Smooth muscle cell (in vitro differentiated cells): ENCODE measurements at regions not wholly inside any gene's neighbourhood (a gene's known extent, or its start where the extent isn't known, plus 50 kb on each side); places are given as distances from the start of the nearest gene placed in this dataset.

Experiments
- DNase-seq: peaks from one replicate; lab custom pipeline; 2025; ENCODE audit not compliant: unreplicated experiment; lab: John Stamatoyannopoulos, UW
- H2AFZ ChIP-seq: fragments of 200-600 bp; sonication (generic); 2 replicates; pipeline ENCODE4 v1.6.0; 2016; ENCODE audit warnings: antibody characterized with exemption, low read depth, mild to moderate bottlenecking
- H3F3A ChIP-seq: fragments of 200-600 bp; sonication (generic); 2 replicates; pipeline ENCODE4 v1.6.0; 2017; ENCODE audit warnings: antibody characterized with exemption, low read depth
- H3K27ac ChIP-seq: fragments of 200-600 bp; sonication (generic); 2 replicates; pipeline ENCODE4 v1.5.1; 2016; ENCODE audit warnings: low read depth, mild to moderate bottlenecking
- H3K27me3 ChIP-seq: fragments of 200-600 bp; sonication (generic); 2 replicates; pipeline ENCODE4 v1.6.1; 2016; ENCODE audit warnings: low read depth, mild to moderate bottlenecking
- H3K36me3 ChIP-seq: fragments of 200-600 bp; sonication (generic); 2 replicates; pipeline ENCODE4 v1.5.1; 2016; ENCODE audit warnings: low read depth
- H3K4me1 ChIP-seq: fragments of 200-600 bp; sonication (generic); 2 replicates; pipeline ENCODE4 v1.5.1; 2016; ENCODE audit warnings: low read depth
- H3K4me2 ChIP-seq: fragments of 200-600 bp; sonication (generic); 2 replicates; pipeline ENCODE4 v1.6.0; 2016; ENCODE audit warnings: mild to moderate bottlenecking
- H3K4me3 ChIP-seq: fragments of 200-600 bp; sonication (generic); 2 replicates; pipeline ENCODE4 v1.5.1; 2016; ENCODE audit warnings: mild to moderate bottlenecking
- H3K79me2 ChIP-seq: fragments of 200-600 bp; sonication (generic); 2 replicates; pipeline ENCODE4 v1.6.0; 2016; ENCODE audit warnings: low read depth, mild to moderate bottlenecking
- H3K9ac ChIP-seq: fragments of 200-600 bp; sonication (generic); 2 replicates; pipeline ENCODE4 v1.6.0; 2016; ENCODE audit warnings: low read depth
- H3K9me3 ChIP-seq: fragments of 200-600 bp; sonication (generic); replicated peaks from 2 replicates; pipeline ENCODE4 v1.5.1; 2016; ENCODE audit warnings: low read depth
- H4K20me1 ChIP-seq: fragments of 200-600 bp; sonication (generic); 2 replicates; pipeline ENCODE4 v1.6.0; 2016; ENCODE audit warnings: low read depth
- WGBS: methylation state at CpG from one replicate; pipeline ENCODE4 v1.1.7; 2016; ENCODE audit warnings: low lambda C conversion rate; 5-methylcytosine and 5-hydroxymethylcytosine counted together
- TF ChIP-seq, protein P1 (sequence below): fragments of 200-600 bp; sonication (generic); IDR thresholded peaks from 2 replicates; pipeline ENCODE4 v1.5.1; 2017; ENCODE audit warnings: borderline replicate concordance, mild to moderate bottlenecking, antibody characterized with exemption; ENCODE audit not compliant: insufficient read depth, poor library complexity, severe bottlenecking

DNA sequence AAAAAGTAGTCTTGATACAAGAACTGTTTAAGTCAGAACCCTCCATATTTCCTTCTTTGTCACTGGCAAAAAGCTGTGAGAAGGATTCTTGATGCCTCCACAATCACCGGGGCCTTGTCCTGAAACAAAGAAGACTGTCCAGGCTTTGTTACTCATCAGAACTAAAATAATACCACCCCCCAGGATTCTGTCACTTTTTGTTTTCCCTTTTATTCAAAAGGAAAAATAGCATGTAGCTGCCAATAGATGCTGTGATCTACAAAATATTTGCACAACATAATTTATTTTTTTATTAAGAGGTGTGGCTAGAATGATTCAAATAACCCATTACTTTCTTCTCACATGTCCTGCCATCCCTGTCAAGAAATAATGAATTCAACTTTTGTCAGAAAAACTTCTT lies 173.7 kb downstream of the LYPLAL1 start:
- Histone ChIP-seq H3K4me3 (no peak overlapping the region), H3K79me2 (no peaks in the 10 kb centered on the region), H3K4me1 (no peaks in the 10 kb centered on the region), H3K9ac (no peak overlapping the region), H3K4me2 (no peak overlapping the region), H2AFZ (no peak overlapping the region), H3K9me3 (peaks cover 17% of the 10 kb centered on the region), H4K20me1 (no peaks in the 10 kb centered on the region), H3K36me3 (no peaks in the 10 kb centered on the region), H3K27ac (no peak overlapping the region), H3K27me3 (no peaks in the 10 kb centered on the region), H3F3A (no peaks in the 10 kb centered on the region)
- 97% methylated on average over 1 of the region's 1 CpG for WGBS
- TF ChIP-seq, protein P1, sequence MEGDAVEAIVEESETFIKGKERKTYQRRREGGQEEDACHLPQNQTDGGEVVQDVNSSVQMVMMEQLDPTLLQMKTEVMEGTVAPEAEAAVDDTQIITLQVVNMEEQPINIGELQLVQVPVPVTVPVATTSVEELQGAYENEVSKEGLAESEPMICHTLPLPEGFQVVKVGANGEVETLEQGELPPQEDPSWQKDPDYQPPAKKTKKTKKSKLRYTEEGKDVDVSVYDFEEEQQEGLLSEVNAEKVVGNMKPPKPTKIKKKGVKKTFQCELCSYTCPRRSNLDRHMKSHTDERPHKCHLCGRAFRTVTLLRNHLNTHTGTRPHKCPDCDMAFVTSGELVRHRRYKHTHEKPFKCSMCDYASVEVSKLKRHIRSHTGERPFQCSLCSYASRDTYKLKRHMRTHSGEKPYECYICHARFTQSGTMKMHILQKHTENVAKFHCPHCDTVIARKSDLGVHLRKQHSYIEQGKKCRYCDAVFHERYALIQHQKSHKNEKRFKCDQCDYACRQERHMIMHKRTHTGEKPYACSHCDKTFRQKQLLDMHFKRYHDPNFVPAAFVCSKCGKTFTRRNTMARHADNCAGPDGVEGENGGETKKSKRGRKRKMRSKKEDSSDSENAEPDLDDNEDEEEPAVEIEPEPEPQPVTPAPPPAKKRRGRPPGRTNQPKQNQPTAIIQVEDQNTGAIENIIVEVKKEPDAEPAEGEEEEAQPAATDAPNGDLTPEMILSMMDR: no peak
- DNase-seq: no peak

- no peaks in the 10 kb centered on the region for H4K20me1 ChIP-seq
- H2AFZ ChIP-seq: no peak overlapping the region
- no peak overlapping the region for H3K27ac ChIP-seq
- H3K4me1 ChIP-seq: no peaks in the 10 kb centered on the region
- H3K9ac ChIP-seq: no peak overlapping the region
- no peaks in the 10 kb centered on the region for H3K79me2 ChIP-seq
- TF ChIP-seq, protein P1: no peak
- no peaks in the 10 kb centered on the region for H3K36me3 ChIP-seq
- H3K4me2 ChIP-seq: no peak overlapping the region
- no peaks in the 10 kb centered on the region for H3F3A ChIP-seq
- DNase-seq: no peak
- H3K4me3 ChIP-seq: no peak overlapping the region
- H3K27me3 ChIP-seq: no peaks in the 10 kb centered on the region
- peaks cover 17% of the 10 kb centered on the region for H3K9me3 ChIP-seq
Measured at GRCh38 chr1:219345953-219346352, 172.3 kb downstream of the LYPLAL1 start.

DNA sequence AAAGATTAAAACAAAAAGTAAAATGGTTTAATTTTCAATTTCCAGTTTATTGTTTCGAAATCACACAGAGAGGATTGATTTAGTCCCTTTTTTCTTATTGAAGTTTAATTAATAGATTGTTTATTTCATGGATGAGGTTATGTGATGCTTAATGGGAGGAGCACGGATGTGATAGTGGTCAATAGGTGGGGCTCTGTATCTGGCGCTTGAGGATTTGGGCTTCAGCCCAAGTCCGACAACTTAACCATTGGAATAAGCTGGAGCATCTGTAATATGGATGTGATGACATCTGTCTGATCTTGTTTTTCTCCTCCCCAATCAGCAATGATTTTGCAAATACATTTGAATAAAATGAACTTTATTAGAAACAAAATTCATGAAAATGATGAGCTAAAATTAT lies 169.2 kb downstream of the LYPLAL1 start:
- TF ChIP-seq, protein P1: no peak
- Histone ChIP-seq H3K9me3 (peaks cover 17% of the 10 kb centered on the region), H3K79me2 (no peaks in the 10 kb centered on the region), H3K4me3 (no peak overlapping the region), H2AFZ (no peak overlapping the region), H3K9ac (no peak overlapping the region), H3F3A (no peaks in the 10 kb centered on the region), H3K4me2 (no peak overlapping the region), H3K27ac (no peak overlapping the region), H4K20me1 (no peaks in the 10 kb centered on the region), H3K27me3 (no peaks in the 10 kb centered on the region), H3K4me1 (peaks cover 5% of the 10 kb centered on the region), H3K36me3 (no peaks in the 10 kb centered on the region)
- 89% methylated on average over 4 of the region's 4 CpGs for WGBS
- no peak for DNase-seq

GRCh38 chr1:219340796-219341195 lies 167.1 kb downstream of the LYPLAL1 start:
- Histone ChIP-seq H3K9ac (no peak overlapping the region), H3K27ac (peak overlapping the region; percentile 62), H3K27me3 (no peaks in the 10 kb centered on the region), H3K79me2 (no peaks in the 10 kb centered on the region), H3K9me3 (peaks cover 4% of the 10 kb centered on the region), H3K4me3 (no peak overlapping the region), H3K4me2 (peak overlapping the region; percentile 26), H4K20me1 (no peaks in the 10 kb centered on the region), H3K36me3 (no peaks in the 10 kb centered on the region), H3K4me1 (peaks cover 5% of the 10 kb centered on the region), H3F3A (no peaks in the 10 kb centered on the region), H2AFZ (no peak overlapping the region)
- no peak for DNase-seq
- TF ChIP-seq, protein P1: no peak
- WGBS: 9% methylated on average over 1 of the region's 1 CpG
